ENCODE measurements at regions not wholly inside any gene's neighbourhood (a gene's known extent, or its start where the extent isn't known, plus 50 kb on each side); places are given as distances from the start of the nearest gene placed in this dataset.

- TF ChIP-seq CTCF (conservative IDR thresholded peaks at IDR 0.05; ENCODE audit: low read length) (no peak), EZH2phosphoT487 (IDR thresholded peaks at IDR 0.05; ENCODE audit: borderline replicate concordance, low read depth, low read length) (no peak)
Observed at GRCh38 chr3:159600291-159600690, 388.3 kb upstream of the IL12A start.

Data from OCI-LY7 (cell line).